ENCODE measurements at regions not wholly inside any gene's neighbourhood (a gene's known extent, or its start where the extent isn't known, plus 50 kb on each side); places are given as distances from the start of the nearest gene placed in this dataset.

DNA sequence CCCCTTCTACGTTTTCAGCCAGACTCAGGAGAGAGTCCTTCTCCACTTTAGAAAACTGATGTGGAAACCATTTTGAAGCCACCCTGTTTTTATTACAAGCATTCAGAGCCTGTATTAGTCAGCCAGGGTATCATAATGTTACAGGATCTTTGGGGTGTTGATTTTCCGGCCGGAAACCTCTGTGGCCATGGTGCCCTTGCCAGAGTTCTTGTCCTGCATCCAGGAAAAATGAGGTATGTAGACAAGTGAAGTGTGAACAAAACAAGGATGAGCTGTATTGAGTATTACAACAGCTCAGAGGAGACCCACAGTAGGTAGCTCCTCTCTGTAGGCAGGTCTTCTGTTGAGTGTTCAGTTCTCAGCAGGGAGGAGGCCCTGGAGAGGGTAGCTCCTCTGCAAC is 241.0 kb upstream of the COPS8 start:
- 54 to 70% methylated on average over 3 of the region's 3 CpGs for WGBS, 2 donors
- intact Hi-C loops (cut with DNase I; ENCODE audit: low total_unique reads), result no loop called here
- no peak overlapping the region for H3K4me3 ChIP-seq (ENCODE audit: low read depth, poor library complexity, severe bottlenecking)
- DNase-seq (ENCODE audit: low spot score in 2 of 2), result no peak
- no peak for TF ChIP-seq POLR2A (IDR thresholded peaks at IDR 0.05)
- TF ChIP-seq, protein P1, sequence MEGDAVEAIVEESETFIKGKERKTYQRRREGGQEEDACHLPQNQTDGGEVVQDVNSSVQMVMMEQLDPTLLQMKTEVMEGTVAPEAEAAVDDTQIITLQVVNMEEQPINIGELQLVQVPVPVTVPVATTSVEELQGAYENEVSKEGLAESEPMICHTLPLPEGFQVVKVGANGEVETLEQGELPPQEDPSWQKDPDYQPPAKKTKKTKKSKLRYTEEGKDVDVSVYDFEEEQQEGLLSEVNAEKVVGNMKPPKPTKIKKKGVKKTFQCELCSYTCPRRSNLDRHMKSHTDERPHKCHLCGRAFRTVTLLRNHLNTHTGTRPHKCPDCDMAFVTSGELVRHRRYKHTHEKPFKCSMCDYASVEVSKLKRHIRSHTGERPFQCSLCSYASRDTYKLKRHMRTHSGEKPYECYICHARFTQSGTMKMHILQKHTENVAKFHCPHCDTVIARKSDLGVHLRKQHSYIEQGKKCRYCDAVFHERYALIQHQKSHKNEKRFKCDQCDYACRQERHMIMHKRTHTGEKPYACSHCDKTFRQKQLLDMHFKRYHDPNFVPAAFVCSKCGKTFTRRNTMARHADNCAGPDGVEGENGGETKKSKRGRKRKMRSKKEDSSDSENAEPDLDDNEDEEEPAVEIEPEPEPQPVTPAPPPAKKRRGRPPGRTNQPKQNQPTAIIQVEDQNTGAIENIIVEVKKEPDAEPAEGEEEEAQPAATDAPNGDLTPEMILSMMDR (IDR thresholded peaks at IDR 0.05), result no peak

DNA sequence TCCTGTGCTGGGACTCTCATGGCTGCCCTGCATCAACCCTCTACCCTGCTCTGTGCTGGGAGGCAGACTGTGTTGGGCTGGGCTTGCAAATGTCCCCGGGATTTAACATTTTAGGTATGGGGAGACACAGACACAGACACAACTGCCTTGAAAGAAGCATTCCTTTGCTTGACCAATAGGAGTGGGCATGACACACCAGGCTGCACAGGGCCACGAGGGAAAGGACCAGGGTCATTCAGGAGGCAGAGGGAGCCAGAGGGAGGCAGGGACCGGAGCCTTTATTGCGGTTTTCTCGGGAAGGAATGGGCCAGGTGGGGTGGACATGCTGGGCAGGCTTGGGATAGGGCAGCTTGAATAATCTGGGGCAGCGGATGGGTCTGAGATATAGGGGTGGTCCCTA is 238.7 kb upstream of the COPS8 start:
- 82 to 94% methylated on average over 6 of the region's 6 CpGs for WGBS, 2 donors
- TF ChIP-seq POLR2A (IDR thresholded peaks at IDR 0.05), result no peak
- TF ChIP-seq, protein P1 (IDR thresholded peaks at IDR 0.05), result no peak
- DNase-seq (ENCODE audit: low spot score in 2 of 2), result no peak
- no peak overlapping the region for H3K4me3 ChIP-seq (ENCODE audit: low read depth, poor library complexity, severe bottlenecking)
- intact Hi-C loops (cut with DNase I; ENCODE audit: low total_unique reads), result no loop called here

DNA sequence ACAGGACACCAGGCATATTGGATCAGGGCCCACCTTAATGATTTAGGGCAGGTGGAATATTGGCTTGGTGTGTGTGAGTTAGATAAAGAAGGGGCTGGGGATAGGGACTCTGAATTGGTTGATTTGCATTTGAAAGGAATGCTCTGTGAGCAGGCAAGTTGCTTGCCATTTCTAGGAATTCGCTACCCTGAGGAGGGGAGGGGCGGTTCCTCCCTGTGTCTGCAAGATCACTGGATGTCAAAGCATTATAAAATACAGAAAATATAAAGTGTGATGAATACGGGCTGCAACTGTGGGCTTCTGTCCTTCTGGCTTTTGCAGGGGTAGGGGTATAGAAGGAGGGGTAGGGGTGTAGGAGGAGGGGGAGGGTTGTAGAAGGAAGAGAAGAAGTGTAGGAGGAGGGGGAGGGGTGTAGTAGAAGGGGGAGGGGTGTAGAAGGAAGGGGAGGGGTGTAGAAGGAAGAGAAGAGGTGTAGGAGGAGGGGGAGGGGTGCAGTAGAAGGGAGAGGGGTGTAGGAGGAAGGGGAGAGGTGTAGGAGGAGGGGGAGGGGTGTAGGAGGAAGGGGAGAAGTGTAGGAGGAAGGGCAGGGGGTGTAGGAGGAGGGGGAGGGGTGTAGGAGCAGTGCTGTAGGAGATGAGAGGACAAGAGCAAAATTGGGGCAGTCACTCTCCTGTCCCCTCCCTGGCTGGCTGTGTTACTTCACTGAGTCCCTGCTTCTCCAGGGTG is 238.0 kb upstream of the COPS8 start:
- intact Hi-C loops (cut with DNase I; ENCODE audit: low total_unique reads), result no loop called here
- TF ChIP-seq, protein P1 (IDR thresholded peaks at IDR 0.05), result no peak
- TF ChIP-seq POLR2A (IDR thresholded peaks at IDR 0.05), result no peak
- H3K4me3 ChIP-seq (ENCODE audit: low read depth, poor library complexity, severe bottlenecking), result no peak overlapping the region
- DNase-seq (ENCODE audit: low spot score in 2 of 2), result no peak
- WGBS, 2 donors, result 60 to 83% methylated on average over 3 of the region's 3 CpGs

DNA sequence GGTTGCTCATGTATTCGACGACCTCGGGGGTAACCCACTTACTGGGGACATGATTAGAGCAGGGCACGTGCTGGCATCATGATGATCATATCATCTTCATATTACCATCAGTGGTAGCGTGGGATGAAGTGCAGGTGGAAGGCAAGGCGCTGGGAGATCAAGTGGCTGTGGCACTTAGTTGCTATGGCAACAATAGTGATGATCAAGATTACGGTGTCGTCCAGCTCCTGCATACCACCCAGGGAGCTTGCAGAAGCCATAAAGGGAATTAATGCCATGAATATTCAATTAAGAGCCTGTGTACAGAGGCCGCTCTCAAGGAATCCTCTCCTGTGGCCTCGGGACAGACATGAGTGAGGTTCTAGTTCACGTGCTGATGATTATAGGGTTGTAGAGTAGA is 237.2 kb upstream of the COPS8 start:
- intact Hi-C loops (cut with DNase I; ENCODE audit: low total_unique reads), result no loop called here
- WGBS, 2 donors, result 84 to 87% methylated on average over 11 of the region's 11 CpGs
- DNase-seq (ENCODE audit: low spot score in 2 of 2), result no peak
- TF ChIP-seq POLR2A (IDR thresholded peaks at IDR 0.05), result no peak
- TF ChIP-seq, protein P1 (IDR thresholded peaks at IDR 0.05), result no peak
- H3K4me3 ChIP-seq (ENCODE audit: low read depth, poor library complexity, severe bottlenecking), result no peak overlapping the region

DNA sequence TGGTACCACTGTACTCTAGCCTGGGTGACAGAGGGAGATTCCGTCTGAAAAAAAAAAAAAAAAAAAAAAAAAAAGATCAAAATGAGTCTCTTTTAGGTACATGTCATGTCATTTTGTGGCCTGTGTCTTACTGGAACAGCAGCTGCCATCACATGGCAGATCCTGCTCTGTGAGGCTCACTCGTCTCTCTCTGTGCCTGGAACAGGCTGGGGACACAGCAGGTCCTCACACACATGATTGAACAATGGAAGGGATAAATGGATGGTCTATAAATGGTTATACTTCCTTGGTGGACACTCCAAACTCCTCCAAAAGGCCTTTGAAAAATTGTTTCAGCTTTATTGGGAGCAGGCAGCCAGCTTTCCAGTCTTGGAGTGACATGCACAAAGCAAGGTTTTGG is 236.2 kb upstream of the COPS8 start:
- DNase-seq (ENCODE audit: low spot score in 2 of 2), result no peak
- WGBS, 2 donors, result 46 to 73% methylated on average over 2 of the region's 2 CpGs
- TF ChIP-seq, protein P1 (IDR thresholded peaks at IDR 0.05), result no peak
- no peak for TF ChIP-seq POLR2A (IDR thresholded peaks at IDR 0.05)
- no peak overlapping the region for H3K4me3 ChIP-seq (ENCODE audit: low read depth, poor library complexity, severe bottlenecking)
- intact Hi-C loops (cut with DNase I; ENCODE audit: low total_unique reads), result no loop called here

DNA sequence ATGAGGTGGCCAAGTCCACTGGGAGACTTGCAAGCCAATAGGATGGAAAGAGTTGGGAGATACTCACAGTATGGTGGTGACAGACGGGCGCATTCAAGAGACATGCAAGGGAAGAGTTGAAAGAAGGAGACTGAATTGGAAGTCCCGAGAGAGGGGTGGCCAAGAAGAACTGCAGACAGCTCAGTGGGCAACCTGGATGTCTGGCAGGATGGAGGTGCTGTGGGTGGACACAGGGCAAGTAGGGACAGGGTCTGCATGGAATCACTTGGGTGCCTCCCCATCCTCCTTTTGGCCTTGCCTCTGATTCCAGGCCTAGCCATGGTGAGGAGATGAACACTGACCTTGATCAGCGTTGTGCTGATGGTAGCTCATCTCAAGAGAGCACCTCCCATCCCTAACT is 235.7 kb upstream of the COPS8 start:
- WGBS, 2 donors, result 97% methylated on average over 4 of the region's 4 CpGs
- H3K4me3 ChIP-seq (ENCODE audit: low read depth, poor library complexity, severe bottlenecking), result no peak overlapping the region
- no peak for TF ChIP-seq POLR2A (IDR thresholded peaks at IDR 0.05)
- TF ChIP-seq, protein P1 (IDR thresholded peaks at IDR 0.05), result no peak
- intact Hi-C loops (cut with DNase I; ENCODE audit: low total_unique reads), result no loop called here
- peak in 1 of 2 donors; percentile 76 for DNase-seq (ENCODE audit: low spot score in 2 of 2)
